SK-N-SH treated with all-trans-retinoic acid at 6 μM for 48 hours (cell line): ENCODE measurements at regions not wholly inside any gene's neighbourhood (a gene's known extent, or its start where the extent isn't known, plus 50 kb on each side); places are given as distances from the start of the nearest gene placed in this dataset.

Experiments used
- ATAC-seq: fragments of 200-7000 bp; cut with Tn5 transposase; 3 replicates; pipeline ENCODE4 v1.9.1; 2020; ENCODE audit warnings: mild to moderate bottlenecking, moderate library complexity
- ARNTL ChIP-seq: fragments of 450-650 bp; formaldehyde crosslinking; IDR thresholded peaks from 2 replicates; pipeline ENCODE4 v1.5.0; 2020; ENCODE audit warnings: low read depth, mild to moderate bottlenecking, moderate library complexity, borderline replicate concordance
- BACH2 ChIP-seq: fragments of 250-450 bp; sonication (Bioruptor Pico); IDR thresholded peaks from 2 replicates; pipeline ENCODE4 v1.9.0; 2021; ENCODE audit warnings: mild to moderate bottlenecking, borderline replicate concordance
- CSDC2 ChIP-seq: fragments of 250-450 bp; sonication (Bioruptor Pico); IDR thresholded peaks from 2 replicates; pipeline ENCODE4 v1.5.0; 2020; ENCODE audit warnings: mild to moderate bottlenecking, moderate library complexity
- CSRNP3 ChIP-seq: fragments of 250-450 bp; sonication (Bioruptor Pico); IDR thresholded peaks from 2 replicates; pipeline ENCODE4 v1.5.1; 2021; ENCODE audit warnings: mild to moderate bottlenecking, moderate library complexity
- ESRRG ChIP-seq: fragments of 250-450 bp; sonication (Bioruptor Pico); IDR thresholded peaks from 2 replicates; pipeline ENCODE4 v1.6.1; 2021; ENCODE audit warnings: mild to moderate bottlenecking
- GLIS3 ChIP-seq: fragments of 250-450 bp; sonication (Bioruptor Pico); IDR thresholded peaks from 2 replicates; pipeline ENCODE4 v1.5.0; 2020; ENCODE audit warnings: mild to moderate bottlenecking, moderate library complexity
- PPARA ChIP-seq: fragments of 250-450 bp; sonication (Bioruptor Pico); IDR thresholded peaks from 2 replicates; pipeline ENCODE4 v1.5.0; 2020; ENCODE audit warnings: mild to moderate bottlenecking, borderline replicate concordance
- RARB ChIP-seq: fragments of 250-450 bp; sonication (Bioruptor Pico); IDR thresholded peaks from 2 replicates; pipeline ENCODE4 v1.8.0; 2021; ENCODE audit warnings: mild to moderate bottlenecking, moderate library complexity
- SNAI2 ChIP-seq: fragments of 250-450 bp; sonication (Bioruptor Pico); IDR thresholded peaks from 2 replicates; pipeline ENCODE4 v1.5.0; 2020; ENCODE audit warnings: mild to moderate bottlenecking, moderate library complexity
- TCF4 ChIP-seq: fragments of 250-450 bp; sonication (Bioruptor Pico); IDR thresholded peaks from 2 replicates; pipeline ENCODE4 v1.8.0; 2021; ENCODE audit warnings: mild to moderate bottlenecking, moderate library complexity, borderline replicate concordance
- TOX ChIP-seq: fragments of 250-450 bp; sonication (Bioruptor Pico); IDR thresholded peaks from 2 replicates; pipeline ENCODE4 v1.8.0; 2021; ENCODE audit warnings: mild to moderate bottlenecking, moderate library complexity, borderline replicate concordance
- ZFP3 ChIP-seq: fragments of 250-450 bp; sonication (Bioruptor Pico); IDR thresholded peaks from 2 replicates; pipeline ENCODE4 v1.5.0; 2020; ENCODE audit warnings: mild to moderate bottlenecking, moderate library complexity
- ZNF565 ChIP-seq: fragments of 450-650 bp; formaldehyde crosslinking; conservative IDR thresholded peaks from 2 replicates; pipeline ENCODE4 v1.5.0; 2020; ENCODE audit warnings: low read depth, mild to moderate bottlenecking, moderate library complexity
- ZNF70 ChIP-seq: fragments of 450-650 bp; formaldehyde crosslinking; IDR thresholded peaks from 2 replicates; pipeline ENCODE4 v1.5.0; 2020; ENCODE audit warnings: mild to moderate bottlenecking, moderate library complexity
- ZNF8 ChIP-seq: fragments of 450-650 bp; formaldehyde crosslinking; IDR thresholded peaks from 2 replicates; pipeline ENCODE4 v1.5.0; 2020; ENCODE audit warnings: mild to moderate bottlenecking, moderate library complexity
- TF ChIP-seq, protein P1 (sequence below): fragments of 250-450 bp; sonication (Bioruptor Pico); IDR thresholded peaks from 2 replicates; pipeline ENCODE4 v1.5.1; 2020; ENCODE audit warnings: low read depth, mild to moderate bottlenecking, moderate library complexity
- TF ChIP-seq, protein P2 (sequence below): fragments of 250-450 bp; sonication (Bioruptor Pico); IDR thresholded peaks from 2 replicates; pipeline ENCODE4 v1.8.0; 2020; ENCODE audit warnings: mild to moderate bottlenecking, moderate library complexity, borderline replicate concordance
- TF ChIP-seq, protein P3 (sequence below): fragments of 250-450 bp; sonication (Bioruptor Pico); IDR thresholded peaks from 2 replicates; pipeline ENCODE4 v1.8.0; 2021; ENCODE audit warnings: low read depth, mild to moderate bottlenecking, moderate library complexity, borderline replicate concordance
- TF ChIP-seq, protein P4 (sequence below): fragments of 250-450 bp; sonication (Bioruptor Pico); IDR thresholded peaks from 2 replicates; pipeline ENCODE4 v1.5.0; 2020; ENCODE audit warnings: mild to moderate bottlenecking, moderate library complexity

DNA sequence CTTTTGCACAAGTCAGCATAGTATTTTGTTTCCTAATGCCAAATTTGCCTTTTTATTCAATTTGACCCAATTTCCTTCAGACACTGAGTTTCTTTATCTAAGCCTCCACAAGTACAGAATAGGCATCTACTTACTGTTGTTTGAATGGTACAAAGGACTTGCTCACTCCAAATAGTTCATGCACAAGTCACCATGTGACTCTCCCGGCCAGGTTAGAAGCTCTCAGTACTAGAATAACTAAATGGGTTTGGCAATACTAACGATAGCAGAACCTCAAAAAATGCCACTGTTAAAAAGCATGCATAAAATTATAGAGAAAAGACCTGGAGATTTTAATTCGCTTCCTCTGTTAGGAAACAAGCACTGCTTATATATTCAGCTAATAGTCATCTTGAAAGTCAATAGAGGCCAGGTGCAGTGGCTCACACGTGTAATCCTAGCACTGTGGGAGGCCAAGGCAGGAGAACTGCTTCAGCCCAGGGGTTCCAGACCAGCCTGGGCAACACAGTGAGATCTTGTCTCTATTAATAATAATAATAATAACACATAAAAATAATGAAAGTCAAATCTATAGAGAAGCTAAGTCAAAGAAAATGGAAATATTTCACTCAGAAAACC, 335.8 kb upstream of the MBL2 start (continued):
- no peak for TF ChIP-seq CSRNP3 (CRISPR knock-in tag)
- TF ChIP-seq, protein P1, sequence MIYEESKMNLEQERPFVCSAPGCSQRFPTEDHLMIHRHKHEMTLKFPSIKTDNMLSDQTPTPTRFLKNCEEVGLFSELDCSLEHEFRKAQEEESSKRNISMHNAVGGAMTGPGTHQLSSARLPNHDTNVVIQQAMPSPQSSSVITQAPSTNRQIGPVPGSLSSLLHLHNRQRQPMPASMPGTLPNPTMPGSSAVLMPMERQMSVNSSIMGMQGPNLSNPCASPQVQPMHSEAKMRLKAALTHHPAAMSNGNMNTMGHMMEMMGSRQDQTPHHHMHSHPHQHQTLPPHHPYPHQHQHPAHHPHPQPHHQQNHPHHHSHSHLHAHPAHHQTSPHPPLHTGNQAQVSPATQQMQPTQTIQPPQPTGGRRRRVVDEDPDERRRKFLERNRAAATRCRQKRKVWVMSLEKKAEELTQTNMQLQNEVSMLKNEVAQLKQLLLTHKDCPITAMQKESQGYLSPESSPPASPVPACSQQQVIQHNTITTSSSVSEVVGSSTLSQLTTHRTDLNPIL = no peak
- no peak for TF ChIP-seq CSDC2 (CRISPR knock-in tag)
- TF ChIP-seq TCF4 (CRISPR knock-in tag) = no peak
- TF ChIP-seq, protein P2, sequence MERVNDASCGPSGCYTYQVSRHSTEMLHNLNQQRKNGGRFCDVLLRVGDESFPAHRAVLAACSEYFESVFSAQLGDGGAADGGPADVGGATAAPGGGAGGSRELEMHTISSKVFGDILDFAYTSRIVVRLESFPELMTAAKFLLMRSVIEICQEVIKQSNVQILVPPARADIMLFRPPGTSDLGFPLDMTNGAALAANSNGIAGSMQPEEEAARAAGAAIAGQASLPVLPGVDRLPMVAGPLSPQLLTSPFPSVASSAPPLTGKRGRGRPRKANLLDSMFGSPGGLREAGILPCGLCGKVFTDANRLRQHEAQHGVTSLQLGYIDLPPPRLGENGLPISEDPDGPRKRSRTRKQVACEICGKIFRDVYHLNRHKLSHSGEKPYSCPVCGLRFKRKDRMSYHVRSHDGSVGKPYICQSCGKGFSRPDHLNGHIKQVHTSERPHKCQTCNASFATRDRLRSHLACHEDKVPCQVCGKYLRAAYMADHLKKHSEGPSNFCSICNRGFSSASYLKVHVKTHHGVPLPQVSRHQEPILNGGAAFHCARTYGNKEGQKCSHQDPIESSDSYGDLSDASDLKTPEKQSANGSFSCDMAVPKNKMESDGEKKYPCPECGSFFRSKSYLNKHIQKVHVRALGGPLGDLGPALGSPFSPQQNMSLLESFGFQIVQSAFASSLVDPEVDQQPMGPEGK = no peak
- no peak for TF ChIP-seq BACH2 (CRISPR knock-in tag)
- TF ChIP-seq ARNTL (CRISPR knock-in tag) = no peak
- no peak for TF ChIP-seq ZNF8 (CRISPR knock-in tag)
- no peak for TF ChIP-seq GLIS3
- TF ChIP-seq PPARA = no peak
- TF ChIP-seq ZNF70 (CRISPR knock-in tag) = no peak
- TF ChIP-seq RARB (CRISPR knock-in tag) = no peak
- no peak for TF ChIP-seq ZNF565

- ATAC-seq = no peak
- TF ChIP-seq, protein P3, sequence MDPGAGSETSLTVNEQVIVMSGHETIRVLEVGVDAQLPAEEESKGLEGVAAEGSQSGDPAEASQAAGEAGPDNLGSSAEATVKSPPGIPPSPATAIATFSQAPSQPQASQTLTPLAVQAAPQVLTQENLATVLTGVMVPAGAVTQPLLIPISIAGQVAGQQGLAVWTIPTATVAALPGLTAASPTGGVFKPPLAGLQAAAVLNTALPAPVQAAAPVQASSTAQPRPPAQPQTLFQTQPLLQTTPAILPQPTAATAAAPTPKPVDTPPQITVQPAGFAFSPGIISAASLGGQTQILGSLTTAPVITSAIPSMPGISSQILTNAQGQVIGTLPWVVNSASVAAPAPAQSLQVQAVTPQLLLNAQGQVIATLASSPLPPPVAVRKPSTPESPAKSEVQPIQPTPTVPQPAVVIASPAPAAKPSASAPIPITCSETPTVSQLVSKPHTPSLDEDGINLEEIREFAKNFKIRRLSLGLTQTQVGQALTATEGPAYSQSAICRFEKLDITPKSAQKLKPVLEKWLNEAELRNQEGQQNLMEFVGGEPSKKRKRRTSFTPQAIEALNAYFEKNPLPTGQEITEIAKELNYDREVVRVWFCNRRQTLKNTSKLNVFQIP (CRISPR knock-in tag) = no peak
These were observed 335.1 kb upstream of the MBL2 start for GRCh38 chr10:53107711-53108110.

DNA sequence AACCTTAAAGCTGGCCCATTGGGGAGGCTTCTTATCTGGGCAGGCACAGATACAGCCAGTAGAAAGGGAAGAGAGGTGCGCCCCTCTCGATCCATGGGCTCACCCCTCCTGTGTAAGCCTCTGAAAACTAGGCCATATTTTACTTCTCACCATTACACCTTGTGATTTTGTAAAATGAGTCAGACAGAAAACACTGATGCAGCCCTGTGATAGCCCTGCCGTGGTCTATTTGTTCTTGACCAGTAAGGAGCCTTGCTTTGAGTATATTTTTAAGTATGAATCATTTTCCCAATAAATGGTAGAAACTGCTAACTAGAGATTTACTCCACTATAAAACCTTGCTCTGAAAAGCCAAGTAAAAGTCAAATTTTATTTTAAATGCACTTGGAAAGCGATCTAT, 329.8 kb upstream of the MBL2 start:
- no peak for TF ChIP-seq SNAI2 (CRISPR knock-in tag)
- TF ChIP-seq PPARA = no peak
- TF ChIP-seq ESRRG = no peak
- TF ChIP-seq, protein P4, sequence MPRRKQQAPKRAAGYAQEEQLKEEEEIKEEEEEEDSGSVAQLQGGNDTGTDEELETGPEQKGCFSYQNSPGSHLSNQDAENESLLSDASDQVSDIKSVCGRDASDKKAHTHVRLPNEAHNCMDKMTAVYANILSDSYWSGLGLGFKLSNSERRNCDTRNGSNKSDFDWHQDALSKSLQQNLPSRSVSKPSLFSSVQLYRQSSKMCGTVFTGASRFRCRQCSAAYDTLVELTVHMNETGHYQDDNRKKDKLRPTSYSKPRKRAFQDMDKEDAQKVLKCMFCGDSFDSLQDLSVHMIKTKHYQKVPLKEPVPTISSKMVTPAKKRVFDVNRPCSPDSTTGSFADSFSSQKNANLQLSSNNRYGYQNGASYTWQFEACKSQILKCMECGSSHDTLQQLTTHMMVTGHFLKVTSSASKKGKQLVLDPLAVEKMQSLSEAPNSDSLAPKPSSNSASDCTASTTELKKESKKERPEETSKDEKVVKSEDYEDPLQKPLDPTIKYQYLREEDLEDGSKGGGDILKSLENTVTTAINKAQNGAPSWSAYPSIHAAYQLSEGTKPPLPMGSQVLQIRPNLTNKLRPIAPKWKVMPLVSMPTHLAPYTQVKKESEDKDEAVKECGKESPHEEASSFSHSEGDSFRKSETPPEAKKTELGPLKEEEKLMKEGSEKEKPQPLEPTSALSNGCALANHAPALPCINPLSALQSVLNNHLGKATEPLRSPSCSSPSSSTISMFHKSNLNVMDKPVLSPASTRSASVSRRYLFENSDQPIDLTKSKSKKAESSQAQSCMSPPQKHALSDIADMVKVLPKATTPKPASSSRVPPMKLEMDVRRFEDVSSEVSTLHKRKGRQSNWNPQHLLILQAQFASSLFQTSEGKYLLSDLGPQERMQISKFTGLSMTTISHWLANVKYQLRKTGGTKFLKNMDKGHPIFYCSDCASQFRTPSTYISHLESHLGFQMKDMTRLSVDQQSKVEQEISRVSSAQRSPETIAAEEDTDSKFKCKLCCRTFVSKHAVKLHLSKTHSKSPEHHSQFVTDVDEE (CRISPR knock-in tag) = no peak
- TF ChIP-seq TOX (CRISPR knock-in tag) = no peak
- TF ChIP-seq ARNTL (CRISPR knock-in tag) = no peak
- TF ChIP-seq ZNF565 = no peak
- no peak for TF ChIP-seq GLIS3
- TF ChIP-seq ZFP3 (CRISPR knock-in tag) = no peak
- TF ChIP-seq TCF4 (CRISPR knock-in tag) = no peak
- TF ChIP-seq, protein P1 = no peak
- no peak for TF ChIP-seq CSDC2 (CRISPR knock-in tag)
- no peak for TF ChIP-seq ZNF70 (CRISPR knock-in tag)
- no peak for ATAC-seq
